Fibroblast of skin of left quadriceps (primary cell): ENCODE measurements at regions not wholly inside any gene's neighbourhood (a gene's known extent, or its start where the extent isn't known, plus 50 kb on each side); places are given as distances from the start of the nearest gene placed in this dataset.
A peak's percentile ranks its signal among the peaks of the same experiment; 100 is the strongest.

ENCODE experiments used
- DNase-seq, 2 experiments: peaks; one replicate each; pipeline ENCODE4 v3.0.0-alpha.2; 2013; ENCODE audit warnings: low read depth in 2 of 2

DNA sequence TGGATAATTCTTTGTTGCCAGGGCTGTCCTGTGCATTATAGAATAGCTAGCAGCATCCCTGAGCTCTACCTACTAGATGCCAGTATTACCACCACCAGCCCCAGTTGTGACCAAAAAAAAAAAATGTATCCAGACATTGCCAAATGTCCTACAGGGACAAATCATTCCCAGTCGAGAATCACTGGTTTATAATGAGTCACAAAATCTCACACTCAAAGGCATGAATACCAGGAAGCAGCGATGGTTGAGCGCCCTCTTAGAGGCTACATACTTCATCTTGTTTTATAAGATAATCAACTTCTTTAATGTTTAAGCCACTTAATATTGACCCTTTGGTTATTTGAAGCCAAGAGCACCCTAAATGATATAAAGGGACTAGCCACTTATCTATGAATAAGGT, 297.3 kb downstream of the DHX15 start:
- no peak for DNase-seq

DNA sequence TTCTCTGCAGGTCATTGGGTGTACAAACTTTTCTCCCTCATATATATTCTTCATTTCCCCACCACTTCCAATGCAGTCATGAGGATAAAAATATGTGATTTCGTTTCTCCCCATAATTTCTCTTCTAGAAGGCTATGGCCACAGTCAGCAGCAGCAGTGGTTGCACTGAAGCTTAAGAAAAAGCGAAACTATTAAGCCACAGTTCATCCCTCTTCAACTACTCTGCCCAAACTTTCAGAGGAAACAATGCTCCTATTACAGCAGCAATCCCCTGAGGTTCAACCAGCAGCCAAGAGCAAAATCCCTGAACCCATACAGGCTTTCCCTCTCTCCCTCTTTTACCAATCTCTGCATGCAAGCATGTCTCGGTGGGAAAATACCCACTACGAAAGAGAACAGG, 298.6 kb downstream of the DHX15 start:
- no peak for DNase-seq

DNA sequence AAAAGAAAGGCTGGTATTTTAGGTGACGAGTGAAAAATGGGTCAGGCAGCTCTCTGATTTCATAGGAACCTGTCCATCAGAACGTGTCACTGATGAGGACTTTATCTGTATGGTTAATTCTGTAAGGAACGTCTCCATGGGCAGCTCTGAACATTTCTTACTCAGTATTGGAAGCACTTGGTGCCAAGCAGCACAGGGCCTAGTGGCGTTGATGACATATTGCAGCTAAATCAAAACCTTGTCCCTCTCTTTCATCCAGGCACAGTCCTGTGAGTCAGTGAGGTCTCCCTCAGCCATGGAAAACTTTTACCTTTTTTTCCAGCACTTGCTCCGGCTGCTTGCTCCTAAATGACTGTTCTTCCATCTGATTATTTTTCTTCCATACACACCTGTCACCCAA, 301.9 kb downstream of the DHX15 start:
- DNase-seq = no peak

DNA sequence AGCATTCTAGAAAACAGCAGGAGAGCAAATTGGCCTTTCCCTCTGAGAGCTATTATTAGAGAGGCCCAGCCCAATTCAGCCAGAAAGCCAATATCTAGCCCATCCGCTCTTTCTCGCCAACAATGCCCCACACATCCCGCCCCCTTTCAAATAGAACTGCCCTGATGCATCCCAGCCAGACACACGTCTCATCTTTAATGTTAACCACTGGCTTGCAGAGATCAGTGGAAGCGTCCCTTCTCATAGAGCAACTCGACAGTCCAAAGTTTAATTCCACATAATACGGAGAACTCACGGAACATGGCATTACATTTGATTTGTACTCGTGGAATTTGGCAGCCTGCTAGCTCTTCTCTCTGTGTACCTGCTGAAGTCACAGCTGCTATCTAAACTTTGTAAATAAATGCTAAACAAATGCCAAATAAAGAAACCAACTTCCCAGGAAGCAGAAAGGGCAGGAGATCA, 304.4 kb downstream of the DHX15 start:
- no peak for DNase-seq

DNA sequence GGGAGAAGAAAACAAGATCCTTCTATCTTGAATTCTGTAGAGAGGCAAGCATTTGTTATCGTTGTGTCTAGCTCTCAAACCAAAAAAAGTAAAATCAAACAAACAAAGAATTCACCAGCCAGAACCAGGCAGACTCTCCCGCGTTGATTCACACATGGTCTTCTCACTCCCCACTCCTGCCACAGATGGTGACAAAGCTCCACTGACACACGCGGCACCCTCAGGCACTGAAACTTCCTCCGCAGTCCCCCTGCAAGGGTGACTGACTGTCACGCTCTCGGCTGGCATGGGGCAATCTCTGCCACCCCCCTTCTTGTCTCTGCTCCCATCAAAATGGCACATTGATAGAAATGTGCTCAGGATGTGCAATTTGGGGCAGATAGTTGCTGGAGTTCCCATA, 304.9 kb downstream of the DHX15 start:
- DNase-seq = no peak

DNA sequence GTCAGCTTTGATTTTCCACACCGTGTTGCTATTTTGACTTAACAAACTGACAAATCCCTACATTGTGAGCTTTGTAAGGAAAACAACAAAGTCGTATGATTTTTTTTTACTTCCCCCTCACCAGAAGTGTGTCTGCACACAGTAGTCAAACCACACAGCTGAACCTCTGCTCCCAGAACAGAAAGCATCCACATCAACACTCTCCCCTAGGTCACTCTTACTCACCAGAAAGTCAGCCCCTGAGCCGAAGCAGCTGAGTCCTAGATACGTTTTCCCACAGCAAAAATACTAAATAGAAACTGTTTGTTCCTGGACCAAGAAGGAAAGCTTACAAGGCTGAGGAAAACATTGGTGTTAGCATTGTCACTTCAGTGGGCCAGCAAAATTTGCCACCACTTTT, 305.7 kb downstream of the DHX15 start:
- no peak for DNase-seq

DNA sequence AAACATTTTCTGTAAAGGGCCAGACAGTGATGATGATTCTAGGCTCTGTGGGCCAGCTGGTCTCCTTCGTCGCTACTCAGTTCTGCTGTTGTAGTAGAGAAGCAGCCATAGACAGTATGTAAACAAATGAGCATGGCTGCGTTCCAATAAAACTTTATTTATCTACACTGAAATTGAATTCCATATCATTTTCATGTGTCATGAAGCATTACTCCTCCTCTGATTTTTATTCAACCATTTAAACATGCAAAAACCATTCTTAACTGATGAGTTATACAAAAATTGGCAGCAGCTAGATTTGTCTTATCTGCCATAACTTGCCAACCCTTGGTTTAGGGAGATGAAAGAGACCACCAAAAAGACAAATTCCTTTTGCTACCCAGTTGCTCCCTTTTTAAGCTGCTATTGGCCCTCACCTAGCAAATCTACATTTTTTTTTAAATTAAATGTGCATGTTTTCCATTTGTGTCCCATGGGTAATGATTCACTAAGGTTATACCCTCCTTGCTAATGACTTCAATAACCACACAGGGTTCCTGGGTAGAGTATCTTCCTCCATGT, 309.9 kb downstream of the DHX15 start:
- DNase-seq = peak; percentile 45 to 50

DNA sequence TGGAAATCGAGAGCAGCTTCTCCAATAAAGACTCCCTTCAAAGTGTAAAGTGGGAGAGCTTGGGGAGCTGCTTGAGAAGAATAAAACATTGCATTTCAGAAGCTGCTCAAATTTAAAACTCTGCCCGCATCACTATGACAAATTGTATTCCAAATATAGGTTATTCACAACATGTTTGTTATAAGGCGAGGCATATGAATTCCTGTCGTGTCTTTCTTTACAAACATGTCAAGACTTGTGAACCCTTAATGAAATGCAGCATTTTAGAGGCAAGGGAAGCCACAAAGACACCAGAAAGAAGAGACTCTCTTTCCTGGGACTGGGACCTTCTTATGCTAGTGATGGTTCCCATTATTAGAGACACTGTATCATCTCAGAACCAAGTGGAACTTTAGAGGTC, 311.2 kb downstream of the DHX15 start:
- DNase-seq = no peak

DNA sequence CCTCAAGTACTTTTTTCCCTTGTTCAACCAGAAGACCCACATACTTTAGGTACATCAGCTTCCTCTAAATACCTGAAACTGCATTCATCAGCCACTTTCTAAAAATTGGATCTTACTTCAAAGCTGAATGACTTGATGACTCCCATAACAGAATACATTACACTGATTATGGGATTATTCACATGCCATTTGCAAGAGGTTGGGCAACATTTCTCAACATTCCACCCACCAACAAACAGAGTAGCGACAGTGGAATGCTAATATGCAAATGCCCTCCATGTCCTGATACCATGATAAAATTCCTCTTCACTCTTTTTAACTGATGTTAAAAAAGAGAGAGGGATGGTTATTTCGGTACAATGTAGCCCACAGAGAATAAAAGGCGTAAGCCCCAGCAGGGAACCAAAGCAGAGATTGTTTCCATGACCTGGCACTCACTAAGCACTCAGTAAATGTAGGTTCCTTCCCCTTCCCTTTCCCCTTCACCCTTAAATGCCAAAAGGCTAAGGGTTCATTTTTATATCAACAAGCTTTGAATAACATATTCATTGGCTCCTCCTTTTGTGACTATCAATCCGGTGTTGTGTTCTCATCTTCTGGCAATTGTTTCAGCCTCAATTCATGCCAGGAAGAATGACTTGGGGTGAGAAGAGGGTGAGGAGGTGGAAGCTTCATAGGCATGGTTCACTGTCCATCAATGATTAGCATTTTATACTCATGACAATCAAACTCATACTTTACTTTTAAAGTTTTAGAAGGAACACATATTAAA, 317.2 kb downstream of the DHX15 start:
- peak; percentile 27 to 31 for DNase-seq

DNA sequence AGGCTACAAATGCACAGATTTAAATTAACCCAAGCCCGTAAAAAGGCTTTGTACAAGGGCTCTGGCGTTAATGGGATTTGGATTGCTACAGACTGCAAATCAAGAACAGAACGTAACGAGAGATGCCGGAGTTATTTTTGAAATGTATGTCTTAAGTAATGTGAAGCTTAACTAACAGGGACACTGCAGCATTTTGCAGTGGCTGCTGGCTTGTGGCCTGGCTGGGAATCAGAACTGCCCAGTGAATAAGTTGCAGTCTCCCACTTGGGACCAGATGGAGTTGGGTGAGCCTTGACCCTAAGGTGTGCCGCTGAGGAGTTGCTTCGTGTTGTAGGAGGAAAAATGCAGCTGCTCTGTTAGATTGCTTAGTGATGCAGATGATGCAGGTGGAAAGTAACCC, 318.4 kb downstream of the DHX15 start:
- DNase-seq = no peak

DNA sequence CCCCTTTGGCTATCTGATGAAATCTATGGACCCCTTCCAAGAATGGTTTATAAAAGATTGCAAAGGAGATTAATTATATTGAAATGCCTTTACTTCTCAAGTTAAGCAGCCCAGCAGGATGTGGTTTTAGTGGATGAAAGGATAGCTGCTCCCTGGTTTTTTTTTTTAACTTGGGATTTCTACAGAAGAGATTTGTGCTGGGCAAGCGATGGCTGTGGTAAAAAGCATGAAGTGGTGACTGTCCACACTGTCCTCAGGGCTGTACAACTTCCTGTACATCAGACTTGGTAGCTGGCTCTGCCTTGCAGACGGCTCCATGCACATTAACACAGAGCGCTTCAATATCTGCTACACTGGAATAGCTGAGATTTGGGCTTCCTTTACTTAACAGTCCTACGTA, 321.7 kb downstream of the DHX15 start:
- DNase-seq = no peak

DNA sequence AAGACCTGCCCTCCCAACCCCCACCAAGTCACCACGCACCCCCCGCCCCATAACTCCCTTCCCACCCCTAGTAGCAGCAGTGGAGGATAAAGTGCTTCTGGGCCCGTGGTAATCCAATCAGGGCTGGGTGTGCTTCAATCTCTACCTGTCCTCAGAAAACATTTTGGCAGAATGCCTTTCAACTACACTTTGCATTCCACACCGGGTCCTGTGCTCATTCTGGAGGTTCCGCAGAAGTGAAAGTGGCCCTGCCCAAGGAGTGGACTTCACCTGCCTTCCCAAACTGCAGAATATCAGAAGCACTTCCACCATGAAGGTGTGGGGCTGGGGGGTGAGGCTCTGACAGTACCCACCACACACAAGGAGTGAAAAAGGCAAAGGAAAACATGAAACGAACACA, 322.3 kb downstream of the DHX15 start:
- no peak for DNase-seq

DNA sequence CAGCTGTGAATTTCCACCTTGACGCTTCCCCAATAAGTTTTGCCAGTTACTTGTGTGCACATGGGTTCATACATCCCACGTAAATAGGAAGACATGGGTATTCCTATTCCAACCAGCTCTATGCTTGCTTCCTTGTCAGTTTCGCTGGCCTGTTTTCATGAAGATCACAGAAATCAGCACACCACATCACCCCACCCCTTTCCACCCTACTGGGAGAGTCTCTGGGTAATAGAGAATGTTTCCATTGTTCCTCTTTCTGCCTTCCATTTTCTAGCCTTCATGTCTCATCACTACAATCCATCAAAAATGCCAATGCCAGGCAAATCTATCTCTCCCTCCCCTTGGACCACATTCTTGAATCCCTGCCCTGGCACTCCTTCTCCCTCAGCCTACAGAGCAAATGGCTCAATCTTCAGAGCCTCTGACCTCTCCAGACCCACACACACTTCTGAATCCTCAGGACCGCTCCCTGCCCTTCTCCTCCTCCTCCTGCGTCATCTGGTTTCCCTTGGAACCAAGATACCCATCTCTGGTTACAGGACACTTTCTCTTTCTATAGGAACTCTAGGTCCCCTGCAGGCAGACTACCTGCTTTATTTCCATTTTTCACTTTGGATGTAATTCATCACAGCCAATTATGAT, 323.3 kb downstream of the DHX15 start:
- DNase-seq = no peak

DNA sequence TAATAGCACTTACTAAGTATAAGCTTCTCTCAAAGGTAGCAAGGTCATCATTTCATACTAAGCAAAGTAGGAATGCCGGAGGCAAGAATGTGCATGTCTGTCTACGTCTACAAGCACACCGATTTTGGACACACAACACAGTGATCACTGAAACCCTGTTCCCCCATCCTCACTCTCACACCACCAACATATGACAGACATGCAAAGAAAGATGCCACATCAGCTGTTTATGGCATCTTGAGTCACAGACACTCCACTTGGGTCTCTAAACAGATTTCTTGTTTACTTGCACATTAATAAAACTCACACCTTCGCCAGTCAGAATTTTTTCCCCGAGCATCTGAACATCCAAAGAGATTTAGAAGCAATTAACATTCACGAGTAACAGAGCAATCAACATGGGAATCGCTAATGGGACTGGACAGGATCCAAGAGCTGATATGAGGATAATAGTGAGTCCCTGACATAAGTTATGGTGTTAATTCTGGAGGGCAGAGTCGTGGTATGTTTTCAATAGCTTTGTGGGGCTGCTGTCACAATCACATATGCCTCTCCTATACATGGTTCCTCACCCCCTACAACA, 324.1 kb downstream of the DHX15 start:
- no peak for DNase-seq

DNA sequence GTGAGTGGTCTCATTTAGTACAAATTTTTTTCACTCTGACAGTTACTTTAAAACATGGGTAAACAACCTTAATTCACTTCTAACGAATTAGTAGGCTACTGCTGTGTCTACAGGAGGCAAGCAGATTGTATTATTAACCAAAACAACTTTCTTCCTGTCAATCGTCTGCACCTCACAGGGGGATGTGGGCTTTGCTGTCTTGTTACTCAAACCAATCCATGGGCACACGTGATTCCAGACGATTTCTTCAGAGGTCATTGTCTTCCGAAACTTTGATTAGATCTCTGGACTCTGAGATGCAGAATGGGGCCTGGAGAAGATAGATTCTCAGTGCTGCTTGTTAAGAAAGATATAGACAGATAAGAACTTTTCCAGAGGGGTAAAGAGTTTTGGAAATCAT, 327.8 kb downstream of the DHX15 start:
- no peak for DNase-seq

DNA sequence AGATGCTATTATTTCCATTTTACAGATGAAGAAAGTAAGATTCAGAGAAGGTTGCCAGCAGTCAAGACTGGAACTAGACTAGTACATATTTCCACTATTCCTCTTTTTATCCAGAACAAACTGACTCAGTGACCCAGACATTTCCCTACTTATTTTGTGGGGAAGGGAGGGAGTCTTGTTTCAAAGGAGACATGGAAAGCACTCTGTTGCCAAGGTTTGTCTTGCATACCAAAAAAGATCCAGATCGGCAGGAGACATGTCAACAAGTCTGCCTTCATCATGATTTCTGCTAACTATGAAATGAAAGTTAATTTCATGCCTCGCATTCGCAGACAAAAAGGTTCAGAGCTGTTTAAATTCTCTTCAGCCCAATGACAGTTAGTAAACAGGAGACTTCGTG, 328.3 kb downstream of the DHX15 start:
- no peak for DNase-seq

DNA sequence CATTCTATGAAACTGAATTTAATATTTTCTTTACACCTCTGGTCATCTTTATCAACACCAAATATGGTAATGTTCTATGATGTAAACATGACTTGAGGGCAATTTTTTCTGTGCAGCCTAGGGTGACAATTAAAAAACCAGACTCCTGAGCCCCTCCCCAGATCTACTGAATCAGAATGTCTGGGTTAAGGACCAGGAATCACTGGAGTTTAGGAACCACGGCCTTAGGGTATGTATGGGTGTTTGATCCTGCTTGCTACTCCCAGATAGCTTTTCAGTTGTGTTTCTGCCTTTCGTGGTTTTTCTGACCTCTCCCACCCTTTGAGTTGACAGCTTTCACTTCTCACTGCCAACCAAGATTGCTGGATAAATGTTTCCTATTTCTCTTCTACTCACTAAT, 332.2 kb downstream of the DHX15 start:
- no peak for DNase-seq

DNA sequence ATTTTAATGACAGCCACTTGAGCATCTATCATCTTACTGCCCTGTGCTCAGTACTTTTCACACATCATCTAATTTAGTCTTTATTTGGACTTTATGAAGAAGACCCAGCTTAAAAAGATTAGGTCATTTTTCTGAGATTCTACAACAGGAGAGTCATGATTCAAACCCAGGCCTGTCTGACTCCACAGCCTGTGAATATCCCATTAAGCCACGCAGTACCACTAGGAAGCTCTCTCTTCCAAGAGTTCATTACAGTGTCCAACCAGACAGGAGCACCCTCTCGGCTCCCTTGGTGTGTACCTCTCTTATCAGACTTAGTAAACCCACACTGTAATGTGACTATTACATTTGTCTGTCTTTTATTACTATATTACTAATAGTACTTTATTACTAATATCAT, 332.8 kb downstream of the DHX15 start:
- no peak for DNase-seq

DNA sequence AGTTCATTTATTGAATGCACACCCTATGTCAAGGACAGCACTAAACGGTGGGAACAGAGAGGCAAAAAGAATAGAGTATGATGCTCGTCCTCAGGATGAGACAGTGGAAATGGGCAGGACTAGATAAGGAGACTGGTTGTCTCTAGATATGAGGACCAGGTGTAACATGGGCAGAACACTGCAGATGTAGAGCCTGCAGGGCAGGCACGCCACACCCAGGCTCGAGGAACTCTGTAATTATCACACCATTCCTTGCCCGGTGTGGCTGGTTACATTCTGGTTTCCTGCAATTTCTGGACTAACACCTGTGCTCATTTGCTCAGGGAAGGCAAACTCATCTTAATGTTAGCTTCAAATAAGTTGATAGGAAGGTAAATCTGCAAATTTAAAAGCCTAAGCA, 334.4 kb downstream of the DHX15 start:
- DNase-seq = no peak

DNA sequence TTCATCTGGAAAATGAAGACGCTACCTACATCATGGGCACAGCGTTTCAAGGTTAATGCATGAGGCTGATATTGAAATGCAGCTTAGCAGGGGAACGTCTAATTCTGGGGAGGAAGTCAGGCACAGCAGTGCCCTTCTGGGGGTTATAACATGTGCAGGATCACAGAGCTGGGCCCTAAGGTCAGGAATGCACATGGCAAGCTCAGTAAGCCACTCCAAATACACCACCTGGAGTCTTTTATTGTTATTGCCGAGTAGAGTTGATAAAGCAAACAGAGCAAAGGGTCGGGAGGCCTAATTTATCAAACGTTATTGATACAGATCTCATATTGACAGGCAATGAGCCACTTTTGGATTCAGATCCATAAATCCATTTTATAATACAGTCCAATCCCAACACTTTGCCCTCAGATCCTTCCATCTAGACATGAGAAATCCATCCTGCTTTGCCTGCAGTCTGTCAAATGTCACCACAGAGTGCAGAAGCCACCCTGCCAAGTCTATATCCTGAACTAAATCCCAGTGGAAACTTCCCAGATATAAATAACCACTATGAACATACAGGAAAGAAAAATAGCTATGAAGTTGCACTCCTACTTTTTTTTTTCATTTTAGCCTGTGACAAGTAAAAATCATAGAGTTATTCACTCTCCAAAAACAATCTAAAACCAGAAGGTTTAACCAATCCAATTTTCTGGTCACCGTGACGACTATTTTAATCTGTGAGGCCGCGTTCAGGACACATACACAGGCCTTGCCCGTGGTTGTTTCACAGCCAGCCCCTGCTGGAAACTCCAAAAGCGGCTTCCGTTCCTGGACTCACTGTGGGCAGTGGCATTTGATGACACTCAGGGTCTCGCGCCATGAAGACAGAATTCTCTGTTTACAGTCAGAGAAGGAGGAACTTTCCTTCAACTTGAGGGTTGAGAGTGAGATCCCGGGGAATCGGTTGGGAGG, 335.4 kb downstream of the DHX15 start:
- no peak for DNase-seq

DNA sequence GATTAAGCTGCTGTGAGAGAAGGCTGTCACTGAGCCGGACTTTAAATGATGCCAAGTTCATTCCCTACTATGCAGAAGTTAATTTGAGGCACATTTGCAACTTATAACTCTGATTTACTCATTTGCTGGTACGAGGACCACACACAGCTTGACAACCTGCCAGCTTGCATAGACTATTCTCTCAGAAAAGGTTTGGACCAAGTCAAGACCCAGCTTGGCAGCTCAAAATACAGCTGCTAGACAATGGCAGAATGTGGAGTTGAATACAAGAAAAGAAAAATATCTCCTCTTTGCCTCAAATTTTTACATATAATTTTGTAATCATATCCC, 338.9 kb downstream of the DHX15 start:
- no peak for DNase-seq
